Occipital lobe (tissue), 1 donor: ENCODE measurements at regions not wholly inside any gene's neighbourhood (a gene's known extent, or its start where the extent isn't known, plus 50 kb on each side); places are given as distances from the start of the nearest gene placed in this dataset.
"Not testable (repeated sequence)": the region's sequence is repeated elsewhere in the genome, so short reads cannot be mapped to it uniquely, and the experiment has no call there.

ENCODE experiments used
- DNase-seq: peaks from one replicate; lab custom pipeline; 2025; lab: John Stamatoyannopoulos, UW

DNA sequence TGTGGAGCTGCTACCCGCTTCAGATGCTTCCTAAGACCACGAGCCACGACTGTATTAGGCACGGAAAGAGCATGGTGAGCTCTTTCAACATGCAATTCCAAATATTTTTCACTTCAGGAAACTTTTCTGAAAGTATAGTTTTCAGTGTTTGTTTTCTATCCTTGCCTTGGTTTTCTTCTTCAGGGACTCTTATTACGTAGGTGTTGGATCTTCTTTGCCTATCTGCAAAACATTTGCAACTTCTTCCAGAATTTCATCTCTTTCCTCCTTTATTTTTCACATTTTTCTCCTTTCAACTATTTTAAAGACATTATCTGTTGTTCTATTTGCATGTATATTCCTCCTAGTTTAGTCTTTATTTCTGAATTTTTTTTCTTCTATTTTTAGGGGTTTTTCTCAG lies 148.9 kb upstream of the LSM14A start:
- no peak for DNase-seq

DNA sequence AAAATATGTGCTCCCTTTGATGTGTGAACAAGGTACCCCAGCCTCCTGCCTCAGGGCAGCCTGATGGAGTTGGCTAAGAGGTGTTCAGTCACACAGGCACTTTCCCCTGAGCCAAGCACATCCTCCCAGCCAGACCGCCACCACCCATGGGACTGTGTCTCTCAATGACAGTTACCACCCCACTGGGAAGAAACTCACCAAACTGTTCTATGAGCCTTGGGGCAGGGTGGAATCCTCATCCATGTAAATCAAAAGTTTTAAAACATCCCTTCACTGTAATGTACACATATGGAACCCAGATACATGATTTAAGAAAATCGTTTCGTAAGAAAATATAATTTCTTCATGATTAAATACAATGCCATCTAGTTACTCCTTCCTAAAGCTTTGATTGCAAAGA lies 138.4 kb upstream of the LSM14A start:
- no peak for DNase-seq

DNA sequence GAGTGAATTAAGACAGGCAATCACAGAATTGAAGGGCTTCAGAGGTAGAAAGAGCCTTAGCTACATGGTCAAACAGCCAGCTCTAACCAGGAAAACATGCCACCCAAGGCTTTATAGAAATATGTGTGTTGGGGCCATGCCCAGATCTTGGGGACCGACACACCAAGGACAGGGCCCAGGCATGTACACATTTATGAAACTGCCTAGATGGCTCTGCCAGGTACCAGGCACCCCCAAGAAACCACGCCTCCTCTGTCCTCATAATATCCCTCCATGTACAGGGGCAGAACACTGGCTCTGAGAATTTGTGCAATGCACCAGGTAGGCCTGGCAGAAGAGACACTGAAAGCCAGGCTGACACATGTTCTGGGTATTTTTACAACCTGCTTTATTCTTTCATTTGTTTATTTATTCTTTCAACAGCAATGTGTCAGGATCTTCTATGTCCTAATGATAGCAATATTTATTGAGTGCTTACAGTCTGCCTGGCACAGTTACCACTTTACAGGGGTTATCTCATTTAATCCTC lies 137.9 kb upstream of the LSM14A start:
- DNase-seq, result no peak

- DNase-seq, result peak; percentile 26
These were observed 130.3 kb upstream of the LSM14A start for GRCh38 chr19:34041925-34042521.

DNA sequence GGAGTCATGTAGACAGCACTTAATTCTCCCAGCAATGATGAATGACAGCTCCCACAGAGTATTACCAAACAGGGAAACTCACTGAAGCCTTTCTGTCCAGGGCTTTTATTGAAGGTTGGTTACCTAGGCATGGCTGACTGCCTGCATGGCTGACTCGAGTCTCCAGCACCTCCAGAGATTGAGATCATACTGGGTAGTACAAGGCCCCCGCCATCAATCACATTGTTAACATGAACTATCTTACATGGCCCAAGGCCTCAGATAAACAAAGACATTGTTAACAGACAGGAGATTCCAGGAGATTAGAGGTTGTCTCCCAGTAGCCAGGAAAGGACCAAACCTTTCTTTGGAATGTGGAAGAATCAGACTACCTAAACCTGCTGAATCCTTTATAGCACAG lies 128.3 kb upstream of the LSM14A start:
- DNase-seq, result no peak

DNA sequence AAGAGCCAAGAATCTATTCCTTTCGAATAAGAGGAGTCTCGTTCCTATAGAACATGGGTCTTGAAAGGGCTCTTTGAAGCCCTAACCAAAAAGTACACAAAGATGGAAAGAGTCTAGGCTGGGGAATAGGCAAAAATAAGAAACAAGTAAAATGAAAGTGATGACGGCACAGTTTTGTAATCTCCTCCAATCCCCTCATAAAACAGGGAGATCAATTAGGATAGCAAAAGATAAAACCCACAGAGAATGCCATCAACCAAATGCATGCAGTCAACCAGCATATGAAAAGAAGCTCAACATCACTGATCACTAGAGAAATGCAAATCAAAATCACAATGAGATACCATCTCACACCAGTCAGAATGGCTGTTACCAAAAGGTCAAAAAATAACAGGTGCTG lies 122.4 kb upstream of the LSM14A start:
- DNase-seq, result no peak

DNA sequence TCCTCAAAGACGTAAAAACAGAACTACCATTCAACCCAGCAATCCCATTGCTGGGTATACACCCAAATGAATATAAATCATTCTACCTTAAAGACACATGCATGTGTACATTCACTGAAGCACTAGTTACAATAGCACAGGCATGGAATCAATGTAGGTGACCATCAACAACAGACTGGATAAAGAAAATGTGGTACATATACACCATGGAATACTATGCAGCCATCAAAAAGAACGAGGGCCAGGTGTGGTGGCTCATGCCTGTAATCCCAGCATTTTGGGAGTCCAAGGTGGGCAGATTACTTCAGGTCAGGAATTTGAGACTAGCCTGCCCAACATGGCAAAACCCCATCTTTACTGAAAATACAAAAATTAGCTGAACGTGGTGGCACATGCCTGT lies 121.9 kb upstream of the LSM14A start:
- DNase-seq, result not testable (repeated sequence)

DNA sequence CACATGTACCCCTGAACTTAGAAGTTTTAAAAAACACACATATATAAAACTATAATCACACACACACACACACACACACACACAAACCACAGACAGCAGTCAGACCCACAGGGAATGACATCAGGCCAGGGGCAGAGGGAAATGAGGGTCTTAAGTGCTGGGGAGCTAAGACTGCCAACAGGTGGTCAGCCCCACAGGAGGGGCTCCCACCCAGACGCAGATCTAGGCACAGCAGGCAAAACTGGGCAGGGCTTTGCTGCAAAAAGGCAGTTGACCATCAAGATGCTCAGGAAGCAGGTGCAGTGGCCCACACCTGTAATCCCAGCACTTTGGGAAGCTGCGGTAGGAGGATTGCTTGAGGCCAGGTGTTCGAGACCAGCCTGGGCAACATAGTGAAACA lies 121.0 kb upstream of the LSM14A start:
- no peak for DNase-seq

- DNase-seq, result no peak
These were observed 115.1 kb upstream of the LSM14A start for GRCh38 chr19:34057155-34057554.

GRCh38 chr19:34066007-34066643 lies 106.2 kb upstream of the LSM14A start:
- no peak for DNase-seq

- no peak for DNase-seq
These were observed 104.4 kb upstream of the LSM14A start for GRCh38 chr19:34067861-34068271.

- DNase-seq, result no peak
These were observed 96.6 kb upstream of the LSM14A start for GRCh38 chr19:34075661-34076091.

DNA sequence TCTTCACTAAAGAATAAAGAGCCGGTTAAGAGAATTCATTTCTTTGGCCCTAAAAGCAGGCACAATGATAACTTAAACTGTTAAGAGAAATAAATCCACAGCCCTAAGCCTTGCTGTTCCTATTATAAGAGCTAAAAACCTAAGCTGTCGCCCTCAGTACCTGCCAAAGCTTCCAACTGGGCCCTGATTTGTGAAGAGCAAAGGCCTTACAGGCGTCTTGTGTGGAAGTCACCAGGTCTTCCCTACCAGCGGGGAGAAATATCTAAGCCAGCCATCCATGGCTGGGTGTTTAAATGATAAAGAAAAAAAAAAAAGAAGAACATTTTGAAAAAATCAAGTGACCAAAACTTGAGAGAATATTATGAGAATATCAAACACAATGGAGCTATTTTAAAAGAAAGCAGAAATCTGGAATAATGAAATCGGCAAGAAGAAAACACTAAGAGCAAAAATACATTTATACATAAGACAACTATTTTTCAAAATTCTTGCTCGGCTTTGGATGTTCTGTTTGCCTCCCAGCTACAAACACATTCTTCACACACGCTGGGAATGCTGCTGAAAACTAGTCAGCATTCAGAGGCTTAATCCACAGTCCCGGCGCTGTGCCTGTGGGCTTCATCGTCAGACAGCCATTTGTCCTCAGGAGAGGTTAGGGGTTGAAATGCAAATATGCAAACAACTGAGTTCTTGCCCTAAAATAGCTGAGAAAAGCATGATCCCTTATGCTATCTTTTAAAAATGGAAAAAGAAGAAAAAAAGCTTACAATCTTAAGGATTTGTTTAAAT lies 89.8 kb upstream of the LSM14A start:
- DNase-seq, result no peak

- no peak for DNase-seq
These were observed 87.7 kb upstream of the LSM14A start for GRCh38 chr19:34084396-34085145.

DNA sequence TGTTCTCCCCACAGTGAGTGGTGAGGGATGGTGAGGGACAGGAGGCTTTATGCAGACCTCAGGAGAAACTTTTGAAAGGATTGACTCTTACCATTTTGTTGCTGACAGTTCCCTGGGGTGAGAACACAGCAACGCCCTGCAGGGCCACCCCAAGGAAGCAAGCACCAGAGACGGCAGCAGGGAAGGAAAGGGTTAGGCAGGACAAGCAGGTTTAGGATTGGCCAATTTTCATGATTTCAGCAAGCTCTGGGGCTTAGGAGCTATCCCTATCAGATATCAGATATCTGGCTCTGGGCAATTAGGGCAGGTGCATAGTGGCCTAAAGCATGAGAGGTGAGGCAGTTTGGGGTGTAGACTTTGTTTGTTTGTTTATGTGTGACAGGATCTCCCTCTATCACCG lies 87.0 kb upstream of the LSM14A start:
- no peak for DNase-seq

- no peak for DNase-seq
These were observed 84.0 kb upstream of the LSM14A start for GRCh38 chr19:34088292-34088691.

GRCh38 chr19:34089566-34089965 lies 82.7 kb upstream of the LSM14A start:
- no peak for DNase-seq

- no peak for DNase-seq
These were observed 77.3 kb upstream of the LSM14A start for GRCh38 chr19:34094960-34095359.

- not testable (repeated sequence) for DNase-seq
These were observed 76.9 kb upstream of the LSM14A start for GRCh38 chr19:34095411-34095810.

- no peak for DNase-seq
These were observed 76.0 kb upstream of the LSM14A start for GRCh38 chr19:34096020-34096915.

- no peak for DNase-seq
These were observed 68.2 kb upstream of the LSM14A start for GRCh38 chr19:34104096-34104495.
